Loucy (cell line): ENCODE measurements at regions not wholly inside any gene's neighbourhood (a gene's known extent, or its start where the extent isn't known, plus 50 kb on each side); places are given as distances from the start of the nearest gene placed in this dataset.

Source experiments
- H2AFZ ChIP-seq: fragments of 200-600 bp; sonication (generic); 2 replicates; pipeline ENCODE4 v1.6.0; 2016; ENCODE audit warnings: antibody characterized with exemption, mild to moderate bottlenecking, low read length, moderate library complexity
- H3F3A ChIP-seq: fragments of 200-600 bp; 2 replicates; pipeline ENCODE4 v1.6.0; 2016; ENCODE audit warnings: antibody characterized with exemption, low read depth, mild to moderate bottlenecking
- H3K27me3 ChIP-seq: fragments of 200-600 bp; sonication (generic); 2 replicates; pipeline ENCODE4 v1.6.1; 2014; ENCODE audit warnings: low read length, mild to moderate bottlenecking; ENCODE audit not compliant: insufficient read depth, poor library complexity, severe bottlenecking
- H3K36me3 ChIP-seq: fragments of 200-600 bp; sonication (generic); 2 replicates; pipeline ENCODE4 v1.6.1; 2016; ENCODE audit warnings: low read length; ENCODE audit not compliant: insufficient read depth
- H3K4me1 ChIP-seq: fragments of 200-600 bp; sonication (generic); 2 replicates; pipeline ENCODE4 v1.5.1; 2014; ENCODE audit warnings: low read length, mild to moderate bottlenecking; ENCODE audit not compliant: insufficient read depth, poor library complexity, severe bottlenecking
- H3K4me2 ChIP-seq: fragments of 200-600 bp; sonication (generic); 2 replicates; pipeline ENCODE4 v1.6.0; 2014; ENCODE audit warnings: antibody characterized with exemption, low read length, low read depth, mild to moderate bottlenecking; ENCODE audit not compliant: poor library complexity, severe bottlenecking
- H3K4me3 ChIP-seq: fragments of 200-600 bp; sonication (generic); 2 replicates; pipeline ENCODE4 v1.5.1; 2014; ENCODE audit warnings: low read length, mild to moderate bottlenecking, mixed read lengths; ENCODE audit not compliant: poor library complexity, severe bottlenecking
- H3K79me2 ChIP-seq: fragments of 200-600 bp; sonication (generic); 2 replicates; pipeline ENCODE4 v1.6.1; 2014; ENCODE audit warnings: low read length; ENCODE audit not compliant: insufficient read depth
- H3K9ac ChIP-seq: fragments of 200-600 bp; sonication (generic); 2 replicates; pipeline ENCODE4 v1.6.0; 2014; ENCODE audit warnings: mild to moderate bottlenecking, low read depth, low read length, moderate library complexity; ENCODE audit not compliant: poor library complexity, severe bottlenecking
- H3K9me2 ChIP-seq: fragments of 200-600 bp; sonication (generic); replicated peaks from 2 replicates; pipeline ENCODE4 v1.6.1; 2016; ENCODE audit warnings: low read depth, low read length, mixed read lengths
- H3K9me3 ChIP-seq: fragments of 200-600 bp; sonication (generic); 2 replicates; pipeline ENCODE4 v1.6.1; 2014; ENCODE audit warnings: mild to moderate bottlenecking, antibody characterized with exemption, low read length, low read depth; ENCODE audit not compliant: insufficient read depth
- H4K20me1 ChIP-seq: fragments of 200-600 bp; sonication (generic); 2 replicates; pipeline ENCODE4 v1.6.0; 2014; ENCODE audit warnings: antibody characterized with exemption, low read length, mild to moderate bottlenecking; ENCODE audit not compliant: insufficient read depth, poor library complexity, severe bottlenecking
- CTCF ChIP-seq: fragments of 200-600 bp; sonication (generic); conservative IDR thresholded peaks from 2 replicates; pipeline ENCODE4 v1.5.1; 2014; ENCODE audit warnings: mild to moderate bottlenecking, antibody characterized with exemption, low read length
- EZH2phosphoT487 ChIP-seq: fragments of 200-600 bp; IDR thresholded peaks from 2 replicates; pipeline ENCODE4 v1.6.1; 2018; ENCODE audit warnings: antibody characterized with exemption, mild to moderate bottlenecking, moderate library complexity, borderline replicate concordance

GRCh38 chr9:120065151-120065550, 514.8 kb downstream of the CDK5RAP2 start:
- Histone ChIP-seq H3K4me3 (no peak overlapping the region), H3F3A (no peaks in the 10 kb centered on the region), H3K27me3 (no peaks in the 10 kb centered on the region), H3K9ac (no peak overlapping the region), H3K9me3 (no peaks in the 10 kb centered on the region), H3K9me2 (no peaks in the 10 kb centered on the region), H3K36me3 (no peaks in the 10 kb centered on the region), H3K4me1 (no peaks in the 10 kb centered on the region), H3K4me2 (no peak overlapping the region), H2AFZ (no peak overlapping the region), H4K20me1 (no peaks in the 10 kb centered on the region), H3K79me2 (no peaks in the 10 kb centered on the region)
- TF ChIP-seq CTCF = no peak
- TF ChIP-seq EZH2phosphoT487 = no peak

GRCh38 chr9:120045011-120045410, 535.0 kb downstream of the CDK5RAP2 start:
- no peak overlapping the region for H3K4me3 ChIP-seq
- TF ChIP-seq CTCF (no peak), EZH2phosphoT487 (no peak)
- no peaks in the 10 kb centered on the region for H3F3A ChIP-seq
- no peaks in the 10 kb centered on the region for H3K9me3 ChIP-seq
- no peak overlapping the region for H2AFZ ChIP-seq
- no peaks in the 10 kb centered on the region for H3K4me1 ChIP-seq
- H3K9me2 ChIP-seq = no peaks in the 10 kb centered on the region
- H3K27me3 ChIP-seq = no peaks in the 10 kb centered on the region
- no peak overlapping the region for H3K4me2 ChIP-seq
- no peaks in the 10 kb centered on the region for H4K20me1 ChIP-seq
- H3K79me2 ChIP-seq = no peaks in the 10 kb centered on the region
- no peaks in the 10 kb centered on the region for H3K36me3 ChIP-seq
- no peak overlapping the region for H3K9ac ChIP-seq

GRCh38 chr9:120043448-120043847, 536.5 kb downstream of the CDK5RAP2 start:
- H3K9ac ChIP-seq = no peak overlapping the region
- H3K9me2 ChIP-seq = no peaks in the 10 kb centered on the region
- H3K27me3 ChIP-seq = no peaks in the 10 kb centered on the region
- H3F3A ChIP-seq = no peaks in the 10 kb centered on the region
- no peak overlapping the region for H2AFZ ChIP-seq
- no peaks in the 10 kb centered on the region for H3K4me1 ChIP-seq
- H3K36me3 ChIP-seq = no peaks in the 10 kb centered on the region
- no peaks in the 10 kb centered on the region for H3K79me2 ChIP-seq
- H3K4me2 ChIP-seq = no peak overlapping the region
- H4K20me1 ChIP-seq = no peaks in the 10 kb centered on the region
- TF ChIP-seq EZH2phosphoT487 (no peak), CTCF (no peak)
- H3K9me3 ChIP-seq = no peaks in the 10 kb centered on the region
- H3K4me3 ChIP-seq = no peak overlapping the region
